Neural cell (in vitro differentiated cells): ENCODE measurements at regions not wholly inside any gene's neighbourhood (a gene's known extent, or its start where the extent isn't known, plus 50 kb on each side); places are given as distances from the start of the nearest gene placed in this dataset.

Experiments used
- H2AFZ ChIP-seq: fragments of 200-600, 300-800 bp; sonication (generic), shearing (Covaris generic); 2 replicates; pipeline ENCODE4 v1.6.0; 2014; ENCODE audit warnings: low read depth, mild to moderate bottlenecking, antibody characterized with exemption, low read length, moderate library complexity
- H3F3A ChIP-seq: fragments of 200-600 bp; shearing (Covaris generic); 2 replicates; pipeline ENCODE4 v1.6.1; 2016; ENCODE audit warnings: mild to moderate bottlenecking, moderate library complexity, mixed read lengths, antibody characterized with exemption, low read length; ENCODE audit not compliant: insufficient read depth, poor library complexity, severe bottlenecking
- H3K27ac ChIP-seq: fragments of 200-600, 300-800 bp; sonication (generic), shearing (Covaris generic); 2 replicates; pipeline ENCODE4 v1.5.1; 2014; ENCODE audit warnings: mild to moderate bottlenecking, low read length, moderate library complexity
- H3K27me3 ChIP-seq: fragments of 300-800, 200-600 bp; sonication (generic), shearing (Covaris generic); 2 replicates; pipeline ENCODE4 v1.6.0; 2014; ENCODE audit warnings: mild to moderate bottlenecking, low read depth, low read length, moderate library complexity; ENCODE audit not compliant: insufficient read depth
- H3K36me3 ChIP-seq: fragments of 300-800, 200-600 bp; sonication (generic), shearing (Covaris generic); 2 replicates; pipeline ENCODE4 v1.5.1; 2014; ENCODE audit warnings: mild to moderate bottlenecking, antibody characterized with exemption, low read length, moderate library complexity; ENCODE audit not compliant: insufficient read depth
- H3K4me2 ChIP-seq: fragments of 300-800, 200-600 bp; sonication (generic), shearing (Covaris generic); 2 replicates; pipeline ENCODE4 v1.6.0; 2014; ENCODE audit warnings: mild to moderate bottlenecking, low read length
- H3K4me3 ChIP-seq: fragments of 300-800, 200-600 bp; sonication (generic), shearing (Covaris generic); 2 replicates; pipeline ENCODE4 v1.5.1; 2014; ENCODE audit warnings: mild to moderate bottlenecking, low read length, moderate library complexity
- H3K79me2 ChIP-seq: fragments of 200-600 bp; shearing (Covaris generic); replicated peaks from 2 replicates; pipeline ENCODE4 v1.6.0; 2014; ENCODE audit warnings: mild to moderate bottlenecking, low read length, moderate library complexity; ENCODE audit not compliant: insufficient read depth
- H3K9ac ChIP-seq: fragments of 300-800, 200-600 bp; sonication (generic), shearing (Covaris generic); 2 replicates; pipeline ENCODE4 v1.6.1; 2016; ENCODE audit warnings: mild to moderate bottlenecking, low read length, mixed read lengths
- H3K9me2 ChIP-seq: fragments of 200-600 bp; shearing (Covaris generic); 2 replicates; pipeline ENCODE4 v1.6.1; 2016; ENCODE audit warnings: mild to moderate bottlenecking, low read length, mixed read lengths; ENCODE audit not compliant: insufficient read depth
- H3K9me3 ChIP-seq: fragments of 200-600, 300-800 bp; sonication (generic), shearing (Covaris generic); 2 replicates; pipeline ENCODE4 v1.6.1; 2016; ENCODE audit warnings: mild to moderate bottlenecking, mixed run types, low read length, moderate library complexity, mixed read lengths
- H4K20me1 ChIP-seq: fragments of 200-600 bp; shearing (Covaris generic); 2 replicates; pipeline ENCODE4 v1.6.1; 2016; ENCODE audit warnings: mild to moderate bottlenecking, mixed run types; ENCODE audit not compliant: insufficient read depth
- EP300 ChIP-seq: fragments of 450-650 bp; conservative IDR thresholded peaks from 2 replicates; pipeline ENCODE4 v1.6.1; 2014; ENCODE audit warnings: antibody characterized with exemption, mild to moderate bottlenecking, moderate library complexity; ENCODE audit not compliant: poor library complexity, severe bottlenecking
- EZH2 ChIP-seq: fragments of 200-600, 300-800 bp; shearing (Covaris generic), sonication (generic); IDR thresholded peaks from 2 replicates; pipeline ENCODE4 v1.6.1; 2014; ENCODE audit warnings: antibody characterized with exemption, low read length, borderline replicate concordance, mild to moderate bottlenecking; ENCODE audit not compliant: insufficient read depth, poor library complexity, severe bottlenecking
- MXI1 ChIP-seq: fragments of 450-650 bp; conservative IDR thresholded peaks from 2 replicates; pipeline ENCODE4 v1.6.1; 2014; ENCODE audit warnings: antibody characterized with exemption, mild to moderate bottlenecking; ENCODE audit not compliant: poor library complexity, severe bottlenecking
- POLR2AphosphoS5 ChIP-seq: IDR thresholded peaks from 2 replicates; pipeline ENCODE4 v1.6.1; 2012
- RAD21 ChIP-seq: fragments of 450-650 bp; conservative IDR thresholded peaks from 2 replicates; pipeline ENCODE4 v1.6.1; 2014; ENCODE audit warnings: antibody characterized with exemption, mild to moderate bottlenecking, moderate library complexity
- SMC3 ChIP-seq: fragments of 450-650 bp; conservative IDR thresholded peaks from 2 replicates; pipeline ENCODE4 v1.6.1; 2014; ENCODE audit warnings: antibody characterized with exemption, mild to moderate bottlenecking, moderate library complexity; ENCODE audit not compliant: poor library complexity
- TAF1 ChIP-seq: IDR thresholded peaks from 2 replicates; pipeline ENCODE4 v1.6.1; 2012; ENCODE audit warnings: low read depth
- TF ChIP-seq, protein P1 (sequence below): IDR thresholded peaks from 2 replicates; pipeline ENCODE4 v1.6.1; 2012; ENCODE audit warnings: borderline replicate concordance
- TF ChIP-seq, protein P2 (sequence below): fragments of 450-650 bp; IDR thresholded peaks from 2 replicates; pipeline ENCODE4 v1.5.1; 2014; ENCODE audit warnings: antibody characterized with exemption, mild to moderate bottlenecking, moderate library complexity; ENCODE audit not compliant: poor library complexity, severe bottlenecking

DNA sequence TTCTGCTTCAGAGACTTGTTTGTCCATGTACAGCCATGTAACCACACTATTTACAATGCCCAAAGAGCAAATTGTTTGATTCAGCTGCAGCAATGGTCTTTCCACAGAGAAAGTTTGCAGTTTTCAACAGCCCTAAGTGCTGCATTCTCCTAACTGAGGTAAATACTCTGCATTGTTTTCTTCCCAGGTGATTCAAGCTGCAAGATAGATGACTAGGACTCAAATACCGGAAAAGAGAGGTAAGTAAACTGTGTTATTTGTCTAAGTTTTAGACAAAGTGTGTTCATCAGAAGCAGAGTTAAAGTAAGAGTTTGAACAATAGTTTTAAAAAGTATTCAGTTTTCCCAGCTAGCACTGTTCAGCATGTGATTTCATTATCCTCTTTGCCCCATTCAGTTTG, 1046.7 kb upstream of the C9orf72 start:
- no peaks in the 10 kb centered on the region for H3K9me2 ChIP-seq
- no peak overlapping the region for H3K9ac ChIP-seq
- no peaks in the 10 kb centered on the region for H4K20me1 ChIP-seq
- H3K9me3 ChIP-seq: no peaks in the 10 kb centered on the region
- no peaks in the 10 kb centered on the region for H3K79me2 ChIP-seq
- H3K4me3 ChIP-seq: no peak overlapping the region
- TF ChIP-seq RAD21: no peak
- TF ChIP-seq SMC3: no peak
- no peak for TF ChIP-seq TAF1
- TF ChIP-seq MXI1: no peak
- no peak for TF ChIP-seq EP300
- TF ChIP-seq EZH2: no peak
- TF ChIP-seq POLR2AphosphoS5: no peak
- TF ChIP-seq, protein P1, sequence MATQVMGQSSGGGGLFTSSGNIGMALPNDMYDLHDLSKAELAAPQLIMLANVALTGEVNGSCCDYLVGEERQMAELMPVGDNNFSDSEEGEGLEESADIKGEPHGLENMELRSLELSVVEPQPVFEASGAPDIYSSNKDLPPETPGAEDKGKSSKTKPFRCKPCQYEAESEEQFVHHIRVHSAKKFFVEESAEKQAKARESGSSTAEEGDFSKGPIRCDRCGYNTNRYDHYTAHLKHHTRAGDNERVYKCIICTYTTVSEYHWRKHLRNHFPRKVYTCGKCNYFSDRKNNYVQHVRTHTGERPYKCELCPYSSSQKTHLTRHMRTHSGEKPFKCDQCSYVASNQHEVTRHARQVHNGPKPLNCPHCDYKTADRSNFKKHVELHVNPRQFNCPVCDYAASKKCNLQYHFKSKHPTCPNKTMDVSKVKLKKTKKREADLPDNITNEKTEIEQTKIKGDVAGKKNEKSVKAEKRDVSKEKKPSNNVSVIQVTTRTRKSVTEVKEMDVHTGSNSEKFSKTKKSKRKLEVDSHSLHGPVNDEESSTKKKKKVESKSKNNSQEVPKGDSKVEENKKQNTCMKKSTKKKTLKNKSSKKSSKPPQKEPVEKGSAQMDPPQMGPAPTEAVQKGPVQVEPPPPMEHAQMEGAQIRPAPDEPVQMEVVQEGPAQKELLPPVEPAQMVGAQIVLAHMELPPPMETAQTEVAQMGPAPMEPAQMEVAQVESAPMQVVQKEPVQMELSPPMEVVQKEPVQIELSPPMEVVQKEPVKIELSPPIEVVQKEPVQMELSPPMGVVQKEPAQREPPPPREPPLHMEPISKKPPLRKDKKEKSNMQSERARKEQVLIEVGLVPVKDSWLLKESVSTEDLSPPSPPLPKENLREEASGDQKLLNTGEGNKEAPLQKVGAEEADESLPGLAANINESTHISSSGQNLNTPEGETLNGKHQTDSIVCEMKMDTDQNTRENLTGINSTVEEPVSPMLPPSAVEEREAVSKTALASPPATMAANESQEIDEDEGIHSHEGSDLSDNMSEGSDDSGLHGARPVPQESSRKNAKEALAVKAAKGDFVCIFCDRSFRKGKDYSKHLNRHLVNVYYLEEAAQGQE: no peak
- TF ChIP-seq, protein P2, sequence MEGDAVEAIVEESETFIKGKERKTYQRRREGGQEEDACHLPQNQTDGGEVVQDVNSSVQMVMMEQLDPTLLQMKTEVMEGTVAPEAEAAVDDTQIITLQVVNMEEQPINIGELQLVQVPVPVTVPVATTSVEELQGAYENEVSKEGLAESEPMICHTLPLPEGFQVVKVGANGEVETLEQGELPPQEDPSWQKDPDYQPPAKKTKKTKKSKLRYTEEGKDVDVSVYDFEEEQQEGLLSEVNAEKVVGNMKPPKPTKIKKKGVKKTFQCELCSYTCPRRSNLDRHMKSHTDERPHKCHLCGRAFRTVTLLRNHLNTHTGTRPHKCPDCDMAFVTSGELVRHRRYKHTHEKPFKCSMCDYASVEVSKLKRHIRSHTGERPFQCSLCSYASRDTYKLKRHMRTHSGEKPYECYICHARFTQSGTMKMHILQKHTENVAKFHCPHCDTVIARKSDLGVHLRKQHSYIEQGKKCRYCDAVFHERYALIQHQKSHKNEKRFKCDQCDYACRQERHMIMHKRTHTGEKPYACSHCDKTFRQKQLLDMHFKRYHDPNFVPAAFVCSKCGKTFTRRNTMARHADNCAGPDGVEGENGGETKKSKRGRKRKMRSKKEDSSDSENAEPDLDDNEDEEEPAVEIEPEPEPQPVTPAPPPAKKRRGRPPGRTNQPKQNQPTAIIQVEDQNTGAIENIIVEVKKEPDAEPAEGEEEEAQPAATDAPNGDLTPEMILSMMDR: no peak
- no peaks in the 10 kb centered on the region for H3K36me3 ChIP-seq
- H3K27ac ChIP-seq: no peak overlapping the region
- H3K27me3 ChIP-seq: no peaks in the 10 kb centered on the region
- H3F3A ChIP-seq: no peaks in the 10 kb centered on the region
- no peak overlapping the region for H2AFZ ChIP-seq
- H3K4me2 ChIP-seq: no peak overlapping the region

DNA sequence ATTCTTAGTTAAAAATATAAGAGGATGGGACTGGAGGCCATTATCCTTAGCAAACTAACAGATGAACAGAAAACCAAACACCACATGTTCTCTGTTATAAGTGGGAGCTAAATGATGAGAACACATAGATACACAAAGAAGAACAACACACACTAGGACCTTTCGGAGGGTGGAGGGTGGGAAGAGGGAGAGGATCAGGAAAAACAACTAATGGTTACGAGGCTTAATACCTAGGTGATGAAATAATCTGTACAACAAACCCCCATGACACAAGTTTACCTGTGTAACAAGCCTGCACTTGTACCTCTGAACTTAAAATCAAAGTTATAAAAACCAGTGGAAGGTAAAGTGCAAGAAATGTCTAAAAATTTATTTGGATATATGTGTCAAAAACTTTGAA, 1047.4 kb upstream of the C9orf72 start:
- Histone ChIP-seq H2AFZ (no peak overlapping the region), H3K36me3 (no peaks in the 10 kb centered on the region), H3F3A (no peaks in the 10 kb centered on the region), H3K4me2 (no peak overlapping the region), H3K4me3 (no peak overlapping the region), H4K20me1 (no peaks in the 10 kb centered on the region), H3K27ac (no peak overlapping the region), H3K9me2 (no peaks in the 10 kb centered on the region), H3K9me3 (no peaks in the 10 kb centered on the region), H3K9ac (no peak overlapping the region), H3K79me2 (no peaks in the 10 kb centered on the region), H3K27me3 (no peaks in the 10 kb centered on the region)
- TF ChIP-seq EZH2 (no peak), TAF1 (no peak)

DNA sequence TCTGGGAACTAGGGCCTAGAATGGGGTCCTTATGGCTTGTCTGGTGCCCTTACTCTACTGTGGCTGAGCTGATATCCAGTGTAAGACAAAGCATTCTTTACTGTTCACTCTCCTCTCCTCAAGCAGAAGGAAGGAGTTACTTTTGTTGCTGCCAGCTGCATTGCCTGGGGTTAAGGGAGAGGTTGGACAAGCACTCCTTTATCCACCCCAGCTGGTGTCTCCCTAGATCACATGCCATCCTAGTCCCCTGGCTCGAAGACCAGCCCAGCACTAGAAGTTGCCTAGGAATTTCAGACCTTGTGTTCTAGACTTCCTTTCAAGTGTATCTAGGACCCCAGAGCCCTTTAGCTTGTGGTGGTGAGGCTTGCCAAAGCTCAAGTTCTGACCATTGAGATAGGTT, 1051.5 kb upstream of the C9orf72 start:
- Histone ChIP-seq H3K9me3 (no peaks in the 10 kb centered on the region), H3K27me3 (no peaks in the 10 kb centered on the region), H3K4me2 (no peak overlapping the region), H3K36me3 (no peaks in the 10 kb centered on the region), H2AFZ (no peak overlapping the region), H3K9me2 (no peaks in the 10 kb centered on the region), H3K9ac (no peak overlapping the region), H3K79me2 (no peaks in the 10 kb centered on the region), H3K27ac (no peak overlapping the region), H3F3A (no peaks in the 10 kb centered on the region), H3K4me3 (no peak overlapping the region), H4K20me1 (no peaks in the 10 kb centered on the region)
- TF ChIP-seq EZH2: no peak
- no peak for TF ChIP-seq TAF1
- TF ChIP-seq SMC3: no peak
- TF ChIP-seq EP300: no peak
